Adrenal gland (tissue), 9 donors: ENCODE measurements at regions not wholly inside any gene's neighbourhood (a gene's known extent, or its start where the extent isn't known, plus 50 kb on each side); places are given as distances from the start of the nearest gene placed in this dataset.
"Not testable (repeated sequence)": the region's sequence is repeated elsewhere in the genome, so short reads cannot be mapped to it uniquely, and the experiment has no call there.

ENCODE experiments used
- DNase-seq, 7 donors: peaks; one replicate each; pipeline ENCODE4 v3.0.0-alpha.2; 2019 to 2020
- H3K27ac ChIP-seq, 5 donors: fragments of 200-600 bp; sonication (generic) in 4 of 5; 1 replicate in 3 of 5; 2 replicates in 2 of 5; pipeline versions ENCODE4 v1.5.1 to v1.8.0; 2016 to 2020; ENCODE audit warnings: mild to moderate bottlenecking in 1 of 5
- H3K27me3 ChIP-seq: fragments of 200-600 bp; 2 replicates; pipeline ENCODE4 v1.8.0; 2021
- H3K36me3 ChIP-seq, 2 donors: fragments of 200-600 bp; replicated peaks in 1 of 2; 1 replicate in 1 of 2; 2 replicates in 1 of 2; pipeline versions ENCODE4 v1.5.1 to v1.8.0; 2018 to 2022
- H3K4me1 ChIP-seq, 2 donors: fragments of 200-600 bp; replicated peaks in 1 of 2; 1 replicate in 1 of 2; 2 replicates in 1 of 2; pipeline versions ENCODE4 v1.5.1 to v1.8.0; 2018 to 2021
- H3K4me3 ChIP-seq, 4 donors: fragments of 200-600 bp; sonication (generic) in 3 of 4; one replicate each; pipeline ENCODE4 v1.5.1; 2016 to 2018
- H3K9me3 ChIP-seq, 3 donors: fragments of 200-600 bp; sonication (generic) in 1 of 3; replicated peaks in 1 of 3; 1 replicate in 2 of 3; 2 replicates in 1 of 3; pipeline versions ENCODE4 v1.5.1 to v1.8.0; 2016 to 2021
- CTCF ChIP-seq, 6 experiments: fragments of 450-650 bp in 4 of 6; fragments of 200-600 bp in 2 of 6; sonication (generic) in 1 of 6; IDR thresholded peaks; 1 replicate in 5 of 6; 2 replicates in 1 of 6; pipeline versions ENCODE4 v1.5.1 to v1.8.0; 2016 to 2021; ENCODE audit warnings: antibody characterized with exemption in 6 of 6, mild to moderate bottlenecking in 2 of 6, moderate library complexity in 1 of 6
- POLR2A ChIP-seq, 2 donors: fragments of 450-650 bp; IDR thresholded peaks; one replicate each; pipeline ENCODE4 v1.6.1; 2017; ENCODE audit warnings: antibody characterized with exemption in 2 of 2, mild to moderate bottlenecking in 2 of 2, moderate library complexity in 1 of 2
- WGBS, 4 donors: extraction: QIAGEN DNeasy Blood & Tissue Kit in 2 of 4; methylation state at CpG; one replicate each; pipeline versions ENCODE4 v1.1.5 to v1.1.7; 2013 to 2017; 5-methylcytosine and 5-hydroxymethylcytosine counted together
- intact Hi-C, 2 donors: fragments of 100-400 bp; cut with DNase I; formaldehyde crosslinking; loops; one replicate each; pipeline versions ENCODE4 v1.14.1 to v1.15.0; 2022 to 2023
- donor health status: healthy with polysubstance abuse.
- donor health status: Bipolar disorder and iron deficiency.
- donor health status: DM: yes; HTN: yes; CAD: no.
- donor health status: DM: no; HTN: no; CAD: no.
- donor health status: DM: no; HTN: no; CAD: no.

- WGBS, 4 donors, result 76 to 86% (median 83%) methylated on average over 8 to 9 of the region's 9 CpGs
- no peak for DNase-seq
- intact Hi-C loops, result no loop called here
Observed at GRCh38 chr9:65411336-65411735, 126.3 kb upstream of the FOXD4L5 start.

GRCh38 chr9:65410926-65411325 is 125.9 kb upstream of the FOXD4L5 start:
- no peaks in the 10 kb centered on the region for H3K27me3 ChIP-seq
- no peak overlapping the region for H3K4me3 ChIP-seq
- intact Hi-C loops, result no loop called here
- no peak overlapping the region for H3K27ac ChIP-seq
- WGBS, 4 donors, result 61 to 71% (median 67%) methylated on average over 9 to 14 of the region's 14 CpGs
- H3K9me3 ChIP-seq, result no peaks in the 10 kb centered on the region
- no peaks in the 10 kb centered on the region for H3K4me1 ChIP-seq
- TF ChIP-seq CTCF (IDR thresholded peaks at IDR 0.05) (no peak), POLR2A (IDR thresholded peaks at IDR 0.05) (no peak)
- DNase-seq, result no peak
- no peaks in the 10 kb centered on the region for H3K36me3 ChIP-seq

More at GRCh38 chr9:65411336-65411735, 126.3 kb upstream of the FOXD4L5 start:
- no peaks in the 10 kb centered on the region for H3K27me3 ChIP-seq
- no peaks in the 10 kb centered on the region for H3K36me3 ChIP-seq
- TF ChIP-seq POLR2A (IDR thresholded peaks at IDR 0.05) (no peak), CTCF (IDR thresholded peaks at IDR 0.05) (no peak)
- no peak overlapping the region for H3K27ac ChIP-seq
- no peaks in the 10 kb centered on the region for H3K9me3 ChIP-seq
- H3K4me3 ChIP-seq, result no peak overlapping the region
- no peaks in the 10 kb centered on the region for H3K4me1 ChIP-seq

GRCh38 chr9:65409471-65409980 is 124.5 kb upstream of the FOXD4L5 start:
- Histone ChIP-seq H3K27ac (no peak overlapping the region), H3K27me3 (no peaks in the 10 kb centered on the region), H3K36me3 (no peaks in the 10 kb centered on the region), H3K4me3 (no peak overlapping the region), H3K9me3 (no peaks in the 10 kb centered on the region), H3K4me1 (no peaks in the 10 kb centered on the region)
- intact Hi-C loops, result no loop called here
- TF ChIP-seq CTCF (IDR thresholded peaks at IDR 0.05) (no peak), POLR2A (IDR thresholded peaks at IDR 0.05) (no peak)
- 75 to 85% (median 78%) methylated on average over 8 to 14 of the region's 14 CpGs for WGBS, 4 donors
- DNase-seq, result no peak

GRCh38 chr9:65408806-65409205 is 123.8 kb upstream of the FOXD4L5 start:
- intact Hi-C loops, result not testable (repeated sequence)
- 64 to 83% (median 76%) methylated on average over 5 to 14 of the region's 14 CpGs for WGBS, 4 donors

GRCh38 chr9:65406625-65407024 is 121.6 kb upstream of the FOXD4L5 start:
- H3K36me3 ChIP-seq, DNase-seq, H3K27ac ChIP-seq, H3K27me3 ChIP-seq, H3K9me3 ChIP-seq, intact Hi-C loops, H3K4me3 ChIP-seq, H3K4me1 ChIP-seq: not testable (repeated sequence)
- 68 to 92% (median 83%) methylated on average over 7 to 10 of the region's 10 CpGs for WGBS, 4 donors

More at GRCh38 chr9:65408806-65409205, 123.8 kb upstream of the FOXD4L5 start:
- H3K27ac ChIP-seq, H3K9me3 ChIP-seq, H3K36me3 ChIP-seq, H3K4me3 ChIP-seq, H3K27me3 ChIP-seq, H3K4me1 ChIP-seq, DNase-seq: not testable (repeated sequence)

GRCh38 chr9:65405766-65406165 is 120.8 kb upstream of the FOXD4L5 start:
- H3K36me3 ChIP-seq, H3K9me3 ChIP-seq, DNase-seq, H3K4me3 ChIP-seq, H3K4me1 ChIP-seq, H3K27me3 ChIP-seq, H3K27ac ChIP-seq, intact Hi-C loops: not testable (repeated sequence)
- WGBS, 4 donors, result 59 to 73% (median 63%) methylated on average over 11 of the region's 11 CpGs
